ENCODE measurements at regions not wholly inside any gene's neighbourhood (a gene's known extent, or its start where the extent isn't known, plus 50 kb on each side); places are given as distances from the start of the nearest gene placed in this dataset.

DNA sequence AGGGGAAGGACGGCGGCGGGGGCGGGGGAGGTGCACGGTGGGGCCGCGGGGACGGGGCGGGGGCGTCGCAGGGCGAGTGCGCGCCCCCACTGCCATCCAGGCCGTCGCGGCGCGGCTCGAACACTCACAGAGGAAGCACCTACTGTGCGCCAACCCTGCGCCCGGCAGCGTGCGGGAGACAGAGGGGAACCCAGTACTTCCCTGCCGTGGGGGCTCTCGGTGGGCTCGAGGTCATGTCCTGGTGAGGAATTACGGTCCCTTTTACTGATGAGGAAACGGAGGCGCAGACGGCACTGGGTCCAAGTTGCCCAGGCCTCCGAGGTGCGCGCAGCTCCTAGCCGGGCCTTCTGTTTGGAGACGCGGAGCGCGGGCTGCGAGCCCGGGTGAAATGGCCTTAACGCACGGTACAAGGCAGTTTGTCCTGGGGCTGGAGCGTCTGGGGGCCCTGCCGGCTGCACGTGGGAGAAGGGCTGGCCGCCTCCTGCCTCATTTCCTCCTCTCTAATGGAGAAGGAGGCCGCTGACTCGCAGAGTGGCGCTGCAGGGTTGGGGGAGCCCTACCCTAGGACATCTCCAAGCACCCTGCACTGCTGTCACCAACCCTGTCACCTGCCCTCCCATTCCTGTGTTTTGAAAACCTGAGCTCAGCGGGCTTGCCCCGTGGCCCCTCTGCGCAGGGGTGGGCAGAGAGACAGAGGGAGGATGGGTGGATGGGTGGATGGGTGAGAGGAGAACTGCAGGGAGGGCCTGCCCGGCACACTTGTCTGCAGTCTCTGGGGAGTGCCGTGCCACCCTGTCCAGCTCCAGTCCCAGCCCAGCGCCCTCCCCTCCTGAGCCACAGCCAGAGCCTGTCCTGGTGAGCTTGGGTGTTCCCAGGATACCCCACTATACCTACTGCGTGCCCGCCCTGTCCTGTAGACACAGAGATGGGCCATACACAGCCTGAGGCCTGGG is 106.0 kb downstream of the ADRA2C start:
- Histone ChIP-seq H3K9me3 (ENCODE audit: control insufficient read depth, low read depth, low read length) (no peaks in the 10 kb centered on the region), H3K79me2 (ENCODE audit: control insufficient read depth, insufficient read depth, low read length) (no peaks in the 10 kb centered on the region), H2AFZ (ENCODE audit: control insufficient read depth, low read length) (no peak overlapping the region), H3K36me3 (ENCODE audit: control insufficient read depth in 2 of 2, extremely low read depth in 1 of 2, insufficient read depth in 2 of 2, low read length in 2 of 2) (no peaks in the 10 kb centered on the region), H3K9ac (ENCODE audit: control insufficient read depth, extremely low read depth, insufficient read depth, low read length) (no peak overlapping the region), H4K20me1 (ENCODE audit: control insufficient read depth, extremely low read depth, insufficient read depth, low read length) (no peaks in the 10 kb centered on the region), H3K4me1 (ENCODE audit: control insufficient read depth, extremely low read depth, insufficient read depth, low read length) (no peaks in the 10 kb centered on the region), H3K4me2 (ENCODE audit: control insufficient read depth, extremely low read depth, insufficient read depth, low read depth, low read length) (no peak overlapping the region), H3K4me3 (ENCODE audit: control insufficient read depth in 2 of 3, extremely low read depth in 1 of 3, insufficient read depth in 2 of 3, low read depth in 1 of 3, low read length in 3 of 3) (no peak overlapping the region), H3K9me1 (ENCODE audit: control insufficient read depth, extremely low read depth, insufficient read depth, low read length) (no peaks in the 10 kb centered on the region), H3K27ac (ENCODE audit: control insufficient read depth, insufficient read depth, low read length) (no peak overlapping the region), H3K27me3 (ENCODE audit: control insufficient read depth, extremely low read depth, insufficient read depth, low read length) (peaks cover 28% of the 10 kb centered on the region)
- DNase-seq (ENCODE audit: low read depth, low spot score) (no peak), FAIRE-seq (no peak)
- TF ChIP-seq, protein P1, sequence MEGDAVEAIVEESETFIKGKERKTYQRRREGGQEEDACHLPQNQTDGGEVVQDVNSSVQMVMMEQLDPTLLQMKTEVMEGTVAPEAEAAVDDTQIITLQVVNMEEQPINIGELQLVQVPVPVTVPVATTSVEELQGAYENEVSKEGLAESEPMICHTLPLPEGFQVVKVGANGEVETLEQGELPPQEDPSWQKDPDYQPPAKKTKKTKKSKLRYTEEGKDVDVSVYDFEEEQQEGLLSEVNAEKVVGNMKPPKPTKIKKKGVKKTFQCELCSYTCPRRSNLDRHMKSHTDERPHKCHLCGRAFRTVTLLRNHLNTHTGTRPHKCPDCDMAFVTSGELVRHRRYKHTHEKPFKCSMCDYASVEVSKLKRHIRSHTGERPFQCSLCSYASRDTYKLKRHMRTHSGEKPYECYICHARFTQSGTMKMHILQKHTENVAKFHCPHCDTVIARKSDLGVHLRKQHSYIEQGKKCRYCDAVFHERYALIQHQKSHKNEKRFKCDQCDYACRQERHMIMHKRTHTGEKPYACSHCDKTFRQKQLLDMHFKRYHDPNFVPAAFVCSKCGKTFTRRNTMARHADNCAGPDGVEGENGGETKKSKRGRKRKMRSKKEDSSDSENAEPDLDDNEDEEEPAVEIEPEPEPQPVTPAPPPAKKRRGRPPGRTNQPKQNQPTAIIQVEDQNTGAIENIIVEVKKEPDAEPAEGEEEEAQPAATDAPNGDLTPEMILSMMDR (optimal IDR thresholded peaks at IDR 0.05 in 1 of 3, IDR thresholded peaks at IDR 0.05 in 1 of 3, conservative IDR thresholded peaks at IDR 0.05 in 1 of 3; ENCODE audit: extremely low read depth in 1 of 3, insufficient read depth in 2 of 3, low read length in 3 of 3) = no peak
- peak; percentile 17 for TF ChIP-seq EZH2 (IDR thresholded peaks at IDR 0.05; ENCODE audit: low read length)
- dilution Hi-C loops (cut with MboI; ENCODE audit: extremely low pct_ligation_motif_present, low sequenced_read_pairs) = no loop called here

DNA sequence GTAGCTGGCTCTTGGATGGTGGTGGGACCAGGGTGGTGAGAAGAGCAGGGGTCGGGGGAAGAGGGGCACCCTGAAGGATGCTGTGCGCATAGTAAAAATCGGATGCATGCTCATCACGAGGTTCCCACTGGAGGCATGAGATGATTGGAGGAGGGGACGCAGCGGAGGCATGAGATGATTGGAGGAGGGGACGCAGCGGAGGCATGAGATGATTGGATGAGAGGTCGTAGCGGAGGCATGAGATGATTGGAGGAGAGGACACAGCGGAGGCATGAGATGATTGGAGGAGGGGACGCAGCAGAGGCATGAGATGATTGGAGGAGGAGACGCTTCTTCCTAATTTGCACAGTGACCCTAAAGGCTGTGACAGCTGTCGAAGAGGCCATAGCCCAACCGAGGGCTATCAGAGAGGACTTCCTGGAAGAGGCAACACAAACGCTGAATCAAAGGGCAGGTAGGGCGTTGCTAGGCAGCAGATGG is 106.7 kb downstream of the ADRA2C start:
- Histone ChIP-seq H4K20me1 (ENCODE audit: control insufficient read depth, extremely low read depth, insufficient read depth, low read length) (no peaks in the 10 kb centered on the region), H3K4me3 (ENCODE audit: control insufficient read depth in 2 of 3, extremely low read depth in 1 of 3, insufficient read depth in 2 of 3, low read depth in 1 of 3, low read length in 3 of 3) (no peak overlapping the region), H3K9me3 (ENCODE audit: control insufficient read depth, low read depth, low read length) (no peaks in the 10 kb centered on the region), H3K4me1 (ENCODE audit: control insufficient read depth, extremely low read depth, insufficient read depth, low read length) (no peaks in the 10 kb centered on the region), H2AFZ (ENCODE audit: control insufficient read depth, low read length) (no peak overlapping the region), H3K4me2 (ENCODE audit: control insufficient read depth, extremely low read depth, insufficient read depth, low read depth, low read length) (no peak overlapping the region), H3K9ac (ENCODE audit: control insufficient read depth, extremely low read depth, insufficient read depth, low read length) (no peak overlapping the region), H3K27ac (ENCODE audit: control insufficient read depth, insufficient read depth, low read length) (no peak overlapping the region), H3K27me3 (ENCODE audit: control insufficient read depth, extremely low read depth, insufficient read depth, low read length) (peaks cover 28% of the 10 kb centered on the region), H3K36me3 (ENCODE audit: control insufficient read depth in 2 of 2, extremely low read depth in 1 of 2, insufficient read depth in 2 of 2, low read length in 2 of 2) (no peaks in the 10 kb centered on the region), H3K9me1 (ENCODE audit: control insufficient read depth, extremely low read depth, insufficient read depth, low read length) (no peaks in the 10 kb centered on the region), H3K79me2 (ENCODE audit: control insufficient read depth, insufficient read depth, low read length) (no peaks in the 10 kb centered on the region)
- TF ChIP-seq EZH2 (IDR thresholded peaks at IDR 0.05; ENCODE audit: low read length) = no peak
- TF ChIP-seq, protein P1 (optimal IDR thresholded peaks at IDR 0.05 in 1 of 3, IDR thresholded peaks at IDR 0.05 in 1 of 3, conservative IDR thresholded peaks at IDR 0.05 in 1 of 3; ENCODE audit: extremely low read depth in 1 of 3, insufficient read depth in 2 of 3, low read length in 3 of 3) = no peak
- DNase-seq (ENCODE audit: low read depth, low spot score) (no peak), FAIRE-seq (no peak)
- dilution Hi-C loops (cut with MboI; ENCODE audit: extremely low pct_ligation_motif_present, low sequenced_read_pairs) = no loop called here
